Adrenal gland (tissue), 5 donors: ENCODE measurements at regions not wholly inside any gene's neighbourhood (a gene's known extent, or its start where the extent isn't known, plus 50 kb on each side); places are given as distances from the start of the nearest gene placed in this dataset.

Experiments
- POLR2A ChIP-seq, 2 donors: fragments of 450-650 bp; IDR thresholded peaks; one replicate each; pipeline ENCODE4 v1.6.1; 2017; ENCODE audit warnings: antibody characterized with exemption in 2 of 2, mild to moderate bottlenecking in 2 of 2, moderate library complexity in 1 of 2
- TF ChIP-seq, protein P1 (sequence below), 6 experiments: fragments of 450-650 bp in 4 of 6; fragments of 200-600 bp in 2 of 6; sonication (generic) in 1 of 6; IDR thresholded peaks; 1 replicate in 5 of 6; 2 replicates in 1 of 6; pipeline versions ENCODE4 v1.5.1 to v1.8.0; 2016 to 2021; ENCODE audit warnings: antibody characterized with exemption in 6 of 6, mild to moderate bottlenecking in 2 of 6, moderate library complexity in 1 of 6
- donor health status: DM: no; HTN: no; CAD: no.

DNA sequence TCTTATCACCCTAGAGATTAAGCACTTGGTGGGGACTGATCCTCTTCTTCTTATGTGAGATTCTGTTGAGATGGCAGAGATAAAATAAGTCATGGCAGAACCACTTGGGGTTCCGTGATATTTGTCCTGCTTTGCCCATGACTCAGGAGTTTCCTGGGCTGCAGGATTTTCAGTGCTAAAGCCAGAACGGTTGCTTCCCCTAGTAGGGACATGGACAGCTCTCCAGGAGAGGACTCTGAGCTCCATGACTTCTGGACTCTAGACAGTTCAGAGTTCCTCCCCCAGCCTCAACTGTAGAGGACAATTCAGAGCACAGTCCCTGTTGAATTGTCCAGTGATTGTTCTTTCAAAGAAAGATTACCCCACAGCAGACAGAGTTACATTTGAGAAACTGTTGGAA, 98.8 kb downstream of the OLFM4 start:
- TF ChIP-seq, protein P1, sequence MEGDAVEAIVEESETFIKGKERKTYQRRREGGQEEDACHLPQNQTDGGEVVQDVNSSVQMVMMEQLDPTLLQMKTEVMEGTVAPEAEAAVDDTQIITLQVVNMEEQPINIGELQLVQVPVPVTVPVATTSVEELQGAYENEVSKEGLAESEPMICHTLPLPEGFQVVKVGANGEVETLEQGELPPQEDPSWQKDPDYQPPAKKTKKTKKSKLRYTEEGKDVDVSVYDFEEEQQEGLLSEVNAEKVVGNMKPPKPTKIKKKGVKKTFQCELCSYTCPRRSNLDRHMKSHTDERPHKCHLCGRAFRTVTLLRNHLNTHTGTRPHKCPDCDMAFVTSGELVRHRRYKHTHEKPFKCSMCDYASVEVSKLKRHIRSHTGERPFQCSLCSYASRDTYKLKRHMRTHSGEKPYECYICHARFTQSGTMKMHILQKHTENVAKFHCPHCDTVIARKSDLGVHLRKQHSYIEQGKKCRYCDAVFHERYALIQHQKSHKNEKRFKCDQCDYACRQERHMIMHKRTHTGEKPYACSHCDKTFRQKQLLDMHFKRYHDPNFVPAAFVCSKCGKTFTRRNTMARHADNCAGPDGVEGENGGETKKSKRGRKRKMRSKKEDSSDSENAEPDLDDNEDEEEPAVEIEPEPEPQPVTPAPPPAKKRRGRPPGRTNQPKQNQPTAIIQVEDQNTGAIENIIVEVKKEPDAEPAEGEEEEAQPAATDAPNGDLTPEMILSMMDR (IDR thresholded peaks at IDR 0.05), result no peak
- no peak for TF ChIP-seq POLR2A (IDR thresholded peaks at IDR 0.05)
